NCI-H526 (cell line): ENCODE measurements at regions not wholly inside any gene's neighbourhood (a gene's known extent, or its start where the extent isn't known, plus 50 kb on each side); places are given as distances from the start of the nearest gene placed in this dataset.
"Not testable (repeated sequence)": the region's sequence is repeated elsewhere in the genome, so short reads cannot be mapped to it uniquely, and the experiment has no call there.

Experiments used
- DNase-seq, 2 experiments: peaks; one replicate each; lab custom pipeline; 2025; lab: John Stamatoyannopoulos, UW

DNA sequence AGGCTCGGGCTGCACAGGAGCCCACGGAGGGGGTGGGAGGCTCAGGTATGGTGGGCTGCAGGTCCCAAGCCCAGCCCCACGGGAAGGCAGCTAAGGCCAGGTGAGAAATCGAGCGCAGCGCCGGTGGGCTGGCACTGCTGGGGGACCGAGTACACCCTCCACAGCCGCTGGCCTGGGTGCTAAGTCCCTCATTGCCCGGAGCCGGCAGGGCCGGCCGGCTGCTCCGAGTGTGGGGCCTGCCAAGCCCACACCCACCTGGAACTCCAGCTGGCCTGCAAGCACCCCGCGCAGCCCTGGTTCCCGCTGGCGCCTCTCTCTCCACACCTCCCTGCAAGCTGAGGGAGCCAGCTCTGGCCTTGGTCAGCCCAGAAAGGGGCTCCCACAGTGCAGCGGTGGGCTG lies 137.4 kb upstream of the PKP2 start:
- DNase-seq = not testable (repeated sequence)

DNA sequence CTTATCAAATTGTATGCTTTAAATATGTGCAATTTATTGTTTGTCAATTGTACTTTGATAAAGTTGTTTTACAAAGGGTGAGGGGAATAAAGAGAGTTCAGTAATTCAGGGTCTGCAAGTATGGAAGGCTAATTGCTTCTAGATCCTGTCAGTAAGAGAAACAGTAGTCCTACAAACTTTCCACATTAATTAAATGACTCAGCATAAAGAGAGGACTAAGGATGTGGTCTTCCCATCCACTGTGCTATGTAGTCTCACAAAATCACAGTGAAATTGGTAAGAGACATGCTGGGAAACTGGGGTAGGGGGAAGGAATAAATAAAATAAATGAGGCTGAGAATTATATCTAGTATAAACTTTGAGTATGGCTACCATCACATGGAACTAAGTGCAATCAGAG lies 130.2 kb upstream of the PKP2 start:
- DNase-seq = no peak

DNA sequence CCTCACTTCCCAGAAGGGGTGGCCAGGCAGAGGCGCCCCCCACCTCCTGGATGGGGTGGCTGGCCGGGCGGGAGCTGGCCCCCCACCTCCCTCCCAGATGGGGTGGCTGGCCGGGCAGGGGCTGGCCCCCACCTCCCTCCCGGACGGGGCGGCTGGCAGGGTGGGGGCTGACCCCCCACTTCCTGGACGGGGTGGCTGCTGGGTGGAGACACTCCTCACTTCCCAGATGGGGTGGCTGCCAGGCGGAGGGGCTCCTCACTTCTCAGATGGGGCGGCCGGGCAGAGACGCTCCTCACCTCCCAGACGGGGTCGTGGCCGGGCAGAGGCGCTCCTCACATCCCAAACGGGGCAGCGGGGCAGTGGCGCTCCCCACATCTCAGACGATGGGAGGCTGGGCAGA lies 126.1 kb upstream of the PKP2 start:
- not testable (repeated sequence) for DNase-seq

DNA sequence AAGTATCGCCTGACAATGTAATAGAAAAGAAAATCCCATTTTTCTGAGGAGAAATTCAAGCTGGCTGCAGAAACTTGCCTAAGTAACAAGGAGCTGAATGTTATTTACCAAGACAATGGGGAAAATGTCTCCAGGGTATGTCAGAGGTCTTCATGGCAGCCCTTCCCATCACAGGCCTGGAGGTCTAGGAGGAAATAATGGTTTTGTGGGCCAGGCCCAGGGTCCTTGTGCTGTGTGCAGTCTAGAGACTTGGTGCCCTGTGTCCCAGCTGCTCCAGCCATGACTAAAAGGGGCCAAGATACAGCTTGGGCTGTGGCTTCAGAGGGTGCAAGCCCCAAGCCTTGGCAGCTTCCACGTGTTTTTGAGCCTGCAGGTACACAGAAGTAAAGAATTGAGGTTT lies 120.5 kb upstream of the PKP2 start:
- DNase-seq = not testable (repeated sequence)

DNA sequence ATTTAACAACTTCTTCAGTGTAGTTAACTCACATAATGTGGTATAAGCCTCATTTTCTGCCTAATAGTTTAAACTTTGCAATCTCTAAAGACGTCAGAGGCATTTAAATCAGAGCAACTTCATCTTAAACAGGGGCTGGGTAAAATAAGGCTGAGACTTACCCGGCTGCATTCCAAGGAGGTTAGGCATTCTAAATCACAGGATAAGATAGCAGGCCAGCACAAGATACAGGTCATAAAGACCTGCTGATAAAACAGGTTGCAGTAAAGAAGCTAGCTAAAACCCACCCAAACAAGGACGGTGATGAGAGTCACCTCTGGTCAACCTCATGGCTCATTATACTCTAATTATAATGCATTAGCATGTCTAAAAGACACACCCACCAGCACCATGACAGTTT lies 115.6 kb upstream of the PKP2 start:
- DNase-seq = no peak

DNA sequence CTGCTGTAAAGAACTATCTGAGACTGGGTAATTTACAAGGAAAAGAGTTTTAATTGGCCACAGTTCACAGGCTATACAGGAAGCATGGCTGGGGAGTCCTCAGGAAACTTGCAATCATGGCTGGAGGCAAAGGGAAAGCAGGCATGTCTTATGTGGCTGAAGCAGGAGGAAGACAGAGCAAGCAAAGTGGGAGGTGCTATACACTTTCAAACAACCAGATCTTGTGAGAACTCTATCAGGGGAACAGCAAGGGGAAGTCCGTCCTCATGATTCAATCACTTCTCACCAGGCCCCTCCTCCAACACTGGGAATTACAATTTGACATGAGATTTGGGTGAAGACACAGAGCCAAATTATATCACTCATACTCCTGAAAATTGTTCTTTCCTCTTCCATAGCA lies 109.5 kb upstream of the PKP2 start:
- no peak for DNase-seq

DNA sequence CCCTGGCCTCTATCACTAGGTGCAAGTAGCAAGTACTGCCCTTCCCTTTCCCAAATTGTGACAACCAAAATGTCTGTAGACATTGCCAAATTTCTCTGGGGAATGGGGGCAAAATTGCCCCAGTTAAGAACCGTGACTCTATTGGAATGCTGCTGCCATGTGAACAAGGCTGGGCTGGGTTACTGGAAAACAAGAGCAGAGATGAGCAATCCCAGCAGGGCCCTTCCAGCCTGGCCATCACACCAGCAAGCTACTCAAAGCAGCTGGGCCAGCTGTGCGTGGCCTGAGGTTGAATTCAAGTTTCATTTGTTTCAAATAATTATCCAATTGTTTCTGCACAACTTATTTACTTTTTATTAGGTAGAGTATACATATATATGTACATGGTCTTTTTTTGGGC lies 103.4 kb upstream of the PKP2 start:
- no peak for DNase-seq

DNA sequence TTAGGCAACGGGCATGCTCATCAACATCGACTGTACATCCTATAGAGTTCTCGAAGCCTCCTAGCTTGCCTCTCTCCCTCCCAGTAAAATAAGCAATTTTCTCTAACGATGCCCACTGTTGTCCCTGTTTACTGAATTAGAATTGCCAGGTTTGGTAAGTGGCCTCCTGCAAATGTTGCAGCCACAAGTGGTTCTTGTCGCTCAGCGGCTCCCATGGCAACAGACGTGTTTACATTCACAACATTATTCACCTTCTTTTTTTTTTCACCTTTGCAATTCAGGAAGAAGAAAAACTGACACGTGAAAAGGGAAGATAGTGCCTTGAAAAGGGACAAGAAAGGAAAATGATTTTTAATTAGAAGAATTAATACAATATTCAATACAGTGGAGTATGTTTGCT lies 100.9 kb upstream of the PKP2 start:
- no peak for DNase-seq

DNA sequence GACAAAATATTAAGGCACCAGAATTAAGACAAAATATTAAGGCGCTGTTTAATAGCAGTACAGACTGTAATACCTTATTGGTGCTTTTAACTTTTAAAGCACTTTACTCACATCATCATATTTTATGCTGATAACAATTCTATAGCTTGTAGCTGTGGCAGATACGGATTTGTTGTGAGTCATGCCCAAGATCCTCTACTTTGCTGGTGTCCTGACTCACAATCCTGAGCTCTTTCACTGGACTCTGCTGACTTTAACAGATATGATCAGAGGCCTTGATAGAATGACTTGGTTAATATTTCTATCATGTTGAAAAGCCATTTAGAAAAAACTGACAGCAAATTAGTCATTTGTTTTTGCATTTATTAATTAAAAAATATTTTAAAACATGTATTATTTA lies 99.0 kb upstream of the PKP2 start:
- DNase-seq = no peak

DNA sequence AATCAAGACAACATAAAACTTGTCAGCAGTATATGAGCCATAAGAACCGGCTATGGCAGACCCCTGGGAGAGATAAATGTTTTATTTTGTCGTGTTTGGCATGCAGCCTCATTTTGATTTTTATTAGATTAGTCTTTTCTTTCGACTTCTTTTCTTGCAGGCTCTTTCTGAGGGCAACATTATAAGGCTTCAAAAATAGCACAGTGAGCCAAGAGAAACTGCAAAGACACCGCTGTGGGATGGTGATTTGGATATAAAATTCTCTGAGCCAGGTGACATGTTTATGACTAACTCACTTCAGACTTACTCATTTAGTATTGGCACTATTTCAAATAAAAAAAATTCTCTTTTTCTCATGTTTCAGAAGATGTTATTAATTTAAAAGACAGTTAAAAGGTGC lies 96.8 kb upstream of the PKP2 start:
- no peak for DNase-seq

DNA sequence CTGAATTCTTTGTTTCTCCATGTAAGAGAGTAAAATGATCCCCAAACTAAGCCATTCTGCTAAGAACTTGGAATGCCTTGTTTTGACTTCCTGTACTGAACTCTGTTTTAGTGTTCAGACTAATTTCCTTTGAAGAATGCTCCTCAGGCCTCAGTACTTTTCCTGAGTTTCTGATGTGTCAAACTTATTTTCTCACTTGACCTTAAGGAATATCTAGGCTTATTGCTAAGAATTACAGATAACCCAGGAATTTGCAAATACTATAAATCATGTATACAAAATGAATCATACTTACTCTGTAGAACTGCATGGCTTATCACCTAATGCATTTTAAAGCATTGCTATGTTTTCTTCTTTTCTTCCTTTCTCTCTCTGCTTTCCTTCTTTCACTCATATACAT lies 93.1 kb upstream of the PKP2 start:
- no peak for DNase-seq

DNA sequence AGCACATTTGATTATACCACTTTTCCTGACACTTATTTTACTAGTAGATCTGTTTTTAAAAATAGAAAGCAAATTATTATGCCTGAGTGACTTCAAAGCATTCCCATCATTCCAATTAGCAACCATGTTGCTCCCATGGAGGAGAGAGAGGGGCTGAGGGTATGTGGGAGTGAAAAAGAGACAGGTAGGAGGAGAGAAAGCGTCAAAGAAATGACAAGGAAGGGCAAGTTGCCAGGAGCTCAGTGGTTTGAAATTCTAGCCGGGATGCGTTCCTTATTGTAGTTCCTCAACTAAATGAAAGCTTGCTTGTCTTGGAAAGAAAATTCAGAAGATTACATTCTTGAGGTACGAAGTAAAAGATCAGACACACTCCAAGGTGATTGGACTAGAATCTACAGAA lies 92.4 kb upstream of the PKP2 start:
- no peak for DNase-seq

DNA sequence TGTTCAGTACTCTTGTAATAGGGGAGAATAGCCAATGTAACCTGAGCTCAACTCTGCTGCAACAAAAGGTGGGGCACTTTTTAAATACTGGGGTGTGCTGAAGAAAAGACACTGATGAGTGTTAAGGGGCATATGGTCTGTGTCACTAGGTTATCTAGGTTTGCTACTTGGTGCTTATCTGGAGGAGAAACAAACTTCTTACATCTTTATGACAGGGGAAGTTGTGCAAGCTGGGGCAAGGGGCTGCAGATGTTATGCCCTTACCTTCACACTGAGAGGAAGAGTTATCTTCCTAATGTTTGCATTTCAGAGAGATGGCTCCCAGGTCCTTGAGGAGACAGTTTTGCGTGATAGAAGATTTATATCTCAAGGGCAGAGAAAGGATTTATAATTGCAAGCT lies 90.9 kb upstream of the PKP2 start:
- no peak for DNase-seq

DNA sequence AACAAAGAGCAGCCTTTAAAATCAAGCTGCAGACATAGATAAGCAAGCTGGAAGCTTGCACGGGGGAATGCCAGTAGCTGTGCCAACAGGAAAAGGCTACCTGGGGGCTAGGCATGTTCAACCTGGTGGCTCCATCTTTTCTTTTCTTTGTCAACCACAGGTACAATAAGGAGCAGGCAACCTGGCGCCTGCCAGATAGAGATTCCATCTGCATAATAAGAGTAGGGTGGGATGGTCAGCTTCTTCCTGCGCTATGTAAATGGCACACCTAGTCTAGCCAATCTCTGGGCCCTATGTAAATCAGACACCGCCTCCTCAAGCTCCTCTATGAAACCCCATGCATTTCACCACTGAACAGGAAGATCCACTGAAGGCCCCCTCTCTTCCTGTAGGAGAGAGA lies 87.4 kb upstream of the PKP2 start:
- peak; percentile 29 to 46 for DNase-seq

DNA sequence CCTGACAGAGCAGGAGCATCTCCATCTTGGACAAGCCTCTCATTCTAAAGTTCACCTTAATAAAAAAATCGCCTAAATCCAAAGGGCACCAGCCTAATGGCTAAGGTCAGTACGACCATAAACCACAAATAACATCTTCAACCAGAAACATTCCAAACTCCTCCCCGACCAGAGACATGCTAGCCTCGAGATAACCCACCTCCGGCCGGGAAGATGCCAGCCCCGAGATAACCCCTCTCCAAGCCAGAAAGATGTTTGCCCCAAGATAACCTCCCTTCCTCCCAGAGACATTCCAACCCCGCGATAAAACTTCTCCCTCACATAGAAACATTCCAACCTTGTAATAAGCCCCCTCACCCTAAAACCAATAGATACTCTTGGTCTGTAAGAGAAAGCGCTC lies 86.8 kb upstream of the PKP2 start:
- DNase-seq = no peak

DNA sequence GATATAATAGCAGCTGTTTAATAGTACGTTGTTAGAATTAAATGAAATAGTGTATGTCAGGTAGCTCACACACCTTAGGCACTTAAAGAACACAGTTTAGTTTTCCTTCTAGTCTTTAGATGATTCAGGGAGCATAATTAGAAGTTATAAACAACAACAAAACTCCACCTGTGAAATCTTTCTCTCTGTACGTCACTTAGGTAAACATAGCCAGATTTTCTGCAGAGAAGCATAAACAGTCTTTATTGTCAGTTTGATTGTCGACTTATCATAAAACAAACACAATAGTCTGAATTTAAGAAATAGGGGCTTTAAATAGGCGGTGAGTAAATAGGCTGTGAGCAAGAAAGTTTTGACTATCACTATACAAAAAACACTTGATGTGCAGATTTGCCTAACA lies 84.6 kb upstream of the PKP2 start:
- no peak for DNase-seq

DNA sequence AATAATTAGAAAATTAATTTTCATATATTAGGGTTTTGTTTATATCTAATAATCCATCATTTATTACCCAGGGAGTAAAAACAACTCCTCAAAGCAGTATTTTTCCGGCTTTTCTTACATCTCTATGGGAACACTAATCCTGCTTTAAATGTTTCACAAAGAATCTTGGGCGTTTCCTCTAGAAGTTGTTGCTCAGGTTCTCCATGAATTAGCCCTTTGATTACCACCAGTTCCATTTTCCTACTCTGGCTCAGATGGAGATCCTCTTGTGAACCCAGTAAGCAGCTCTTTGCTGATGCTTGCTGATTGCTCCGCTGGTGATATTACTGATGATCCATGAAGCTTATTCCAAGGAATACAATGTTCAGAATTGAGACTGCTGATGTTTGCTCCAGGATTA lies 78.5 kb upstream of the PKP2 start:
- no peak for DNase-seq

DNA sequence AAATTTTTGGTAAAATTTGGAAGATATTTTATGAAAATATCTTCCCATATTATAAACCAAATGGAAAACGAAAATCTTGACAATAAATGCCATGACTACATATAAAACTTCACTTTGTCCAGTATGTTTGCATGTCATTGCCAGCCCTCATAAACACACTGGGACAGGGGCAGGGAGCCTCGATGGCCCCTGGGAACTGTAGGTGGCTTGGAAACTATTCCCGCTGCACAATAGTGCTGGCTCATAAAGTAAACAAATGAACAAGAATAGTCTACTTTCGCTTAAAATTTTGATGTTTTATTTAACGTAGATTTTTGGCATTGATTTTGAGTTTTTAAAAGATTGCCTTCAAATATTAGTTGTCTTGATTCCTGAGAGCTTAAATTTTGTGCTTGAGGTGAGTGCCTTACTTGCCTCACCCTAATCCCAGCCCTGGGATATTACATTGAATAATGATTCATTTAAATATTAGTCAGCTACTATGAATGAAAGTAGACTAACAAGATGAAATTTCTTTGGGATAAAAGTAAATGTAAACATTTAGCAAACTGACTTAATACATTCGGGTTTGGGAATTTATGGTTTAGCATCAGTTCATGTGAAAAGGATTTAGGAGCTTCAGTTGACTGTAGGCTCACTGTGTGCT lies 74.0 kb upstream of the PKP2 start:
- DNase-seq = no peak

DNA sequence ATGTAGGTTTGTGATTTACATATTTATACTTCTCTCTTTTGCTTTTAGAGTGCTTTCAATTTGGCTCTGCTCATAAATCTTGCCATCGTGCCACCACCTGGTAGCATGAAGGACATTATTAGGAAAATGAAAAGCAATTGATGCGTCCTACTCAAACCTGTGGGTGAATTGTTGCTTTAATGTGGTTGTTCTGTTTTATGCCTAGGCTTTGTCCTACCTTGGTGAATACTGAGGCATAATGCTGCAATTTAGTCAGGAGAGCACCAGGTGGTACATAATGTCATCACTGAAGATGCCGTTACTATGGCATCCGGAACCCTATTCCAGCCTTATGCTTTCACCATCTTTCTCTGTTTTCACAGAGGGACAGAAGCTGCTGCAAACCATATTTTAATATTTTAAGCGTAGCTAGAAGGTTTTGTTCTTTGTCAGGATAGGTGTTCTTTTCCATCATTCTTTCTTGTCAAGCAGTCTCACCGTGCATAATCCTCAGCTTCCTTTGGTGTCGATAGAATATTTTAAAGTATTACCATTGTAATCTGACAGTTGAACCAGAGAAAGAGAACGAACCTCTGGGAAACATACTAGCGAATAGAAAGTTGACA lies 68.5 kb upstream of the PKP2 start:
- no peak for DNase-seq

DNA sequence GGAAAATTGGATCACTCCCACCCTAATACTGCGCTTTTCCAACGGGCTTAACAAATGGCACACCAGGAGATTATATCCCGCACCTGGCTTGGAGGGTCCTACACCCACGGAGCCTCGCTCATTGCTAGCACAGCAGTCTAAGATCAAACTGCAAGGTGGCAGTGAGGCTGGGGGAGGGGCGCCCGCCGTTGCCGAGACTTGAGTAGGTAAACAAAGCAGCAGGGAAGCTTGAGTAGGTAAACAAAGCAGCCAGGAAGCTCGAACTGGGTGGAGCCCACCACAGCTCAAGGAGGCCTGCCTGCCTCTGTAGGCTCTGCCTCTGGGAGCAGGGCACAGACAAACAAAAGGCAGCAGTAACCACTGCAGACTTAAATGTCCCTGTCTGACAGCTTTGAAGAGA lies 59.8 kb upstream of the PKP2 start:
- not testable (repeated sequence) for DNase-seq

DNA sequence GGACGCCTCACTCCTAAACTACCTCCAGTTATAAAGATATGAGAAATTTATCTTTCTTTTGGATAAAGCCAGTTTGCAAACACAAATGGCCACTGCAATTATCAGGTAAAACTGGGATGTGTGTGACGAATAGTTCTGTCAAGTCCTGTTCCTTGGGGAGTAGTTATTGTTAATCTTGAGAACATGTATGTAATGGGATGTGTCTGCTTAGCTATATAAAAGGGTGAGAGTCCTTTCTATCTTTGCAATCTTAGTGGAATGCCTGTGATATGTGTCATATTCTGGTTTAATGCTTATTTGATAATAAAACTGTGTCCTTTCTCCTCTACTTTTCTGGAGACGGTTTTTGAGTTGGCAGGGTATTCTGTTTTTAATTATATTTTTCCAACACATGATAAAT lies 56.1 kb upstream of the PKP2 start:
- no peak for DNase-seq

DNA sequence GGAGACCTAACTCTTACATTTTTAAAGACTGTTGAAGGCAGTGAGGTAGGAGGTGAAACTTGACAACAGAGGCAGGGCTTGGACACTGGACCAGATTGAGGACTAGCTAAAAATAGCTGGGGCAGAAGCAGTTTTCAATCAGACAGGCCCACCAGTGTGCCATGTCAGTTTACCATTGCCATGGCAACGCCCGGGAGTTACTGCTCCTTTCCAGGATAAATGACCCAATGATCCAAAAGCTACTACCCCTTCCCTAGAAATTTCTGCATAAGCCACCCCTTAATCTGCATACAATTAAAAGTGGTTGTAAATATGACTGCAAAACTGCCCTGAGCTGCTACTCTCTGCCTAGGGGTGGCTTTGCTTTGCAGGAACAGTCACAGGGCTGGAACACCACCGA lies 53.2 kb upstream of the PKP2 start:
- no peak for DNase-seq

DNA sequence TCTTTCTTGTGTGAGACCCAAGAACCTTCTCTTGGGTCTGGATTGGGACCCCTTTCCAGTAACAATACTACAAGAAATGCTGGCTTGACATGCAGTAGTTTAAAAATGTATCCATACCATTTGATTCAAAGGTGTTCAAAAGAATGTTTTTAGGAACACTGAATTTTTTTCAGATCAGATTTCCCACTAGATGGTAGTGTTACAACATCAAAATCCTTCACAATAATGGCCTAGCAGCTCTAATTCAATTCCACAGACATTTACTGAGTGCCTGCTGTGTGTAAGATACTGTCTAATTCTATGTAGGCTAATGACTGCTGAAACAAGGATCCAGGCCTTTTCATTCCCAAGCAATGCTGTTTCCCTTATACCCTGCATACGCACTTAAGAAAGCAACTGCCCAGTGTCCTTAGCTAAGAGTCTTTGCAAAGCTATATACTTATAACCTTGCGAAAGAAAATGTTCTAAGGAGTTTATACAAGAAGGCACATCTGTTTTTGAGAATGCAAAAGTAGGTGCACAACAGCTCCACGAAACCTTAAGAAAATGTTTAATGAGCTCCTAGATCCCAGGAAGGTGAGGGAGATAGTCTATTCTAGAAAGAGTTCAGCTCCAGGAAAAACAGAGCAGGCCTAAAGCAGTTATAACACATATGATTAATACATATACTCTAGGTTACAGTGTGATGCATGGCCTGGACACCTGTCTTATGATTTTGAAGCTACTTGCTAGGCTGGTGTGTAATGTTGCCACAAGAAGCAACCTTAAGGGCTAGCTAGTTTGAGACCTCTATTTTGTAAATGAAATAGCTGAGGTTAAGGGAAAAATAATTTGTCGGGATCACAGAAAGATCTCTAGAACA lies 50.9 kb upstream of the PKP2 start:
- DNase-seq = peak; percentile 17 to 44
